ENCODE measurements at regions not wholly inside any gene's neighbourhood (a gene's known extent, or its start where the extent isn't known, plus 50 kb on each side); places are given as distances from the start of the nearest gene placed in this dataset.

- no peak for TF ChIP-seq CTCF (IDR thresholded peaks at IDR 0.05; ENCODE audit: control insufficient read depth, extremely low read depth, insufficient read depth)
- no peak for DNase-seq (ENCODE audit: low read depth)
These were observed 345.2 kb downstream of the ZSWIM6 start for GRCh38 chr5:61677220-61677619.

GRCh38 chr5:61678966-61679365 is 346.9 kb downstream of the ZSWIM6 start:
- no peak for DNase-seq (ENCODE audit: low read depth)

More at GRCh38 chr5:61677220-61677619, 345.2 kb downstream of the ZSWIM6 start:
- H3K4me3 ChIP-seq (ENCODE audit: low read depth, low read length), result no peak overlapping the region

GRCh38 chr5:61679562-61679961 is 347.5 kb downstream of the ZSWIM6 start:
- no peak for TF ChIP-seq CTCF (IDR thresholded peaks at IDR 0.05; ENCODE audit: control insufficient read depth, extremely low read depth, insufficient read depth)
- no peak for DNase-seq (ENCODE audit: low read depth)
- H3K4me3 ChIP-seq (ENCODE audit: low read depth, low read length), result no peak overlapping the region

More at GRCh38 chr5:61678966-61679365, 346.9 kb downstream of the ZSWIM6 start:
- no peak overlapping the region for H3K4me3 ChIP-seq (ENCODE audit: low read depth, low read length)
- TF ChIP-seq CTCF (IDR thresholded peaks at IDR 0.05; ENCODE audit: control insufficient read depth, extremely low read depth, insufficient read depth), result no peak

- no peak for TF ChIP-seq CTCF (IDR thresholded peaks at IDR 0.05; ENCODE audit: control insufficient read depth, extremely low read depth, insufficient read depth)
- no peak for DNase-seq (ENCODE audit: low read depth)
- no peak overlapping the region for H3K4me3 ChIP-seq (ENCODE audit: low read depth, low read length)
These were observed 348.2 kb downstream of the ZSWIM6 start for GRCh38 chr5:61680247-61680646.

- no peak for TF ChIP-seq CTCF (IDR thresholded peaks at IDR 0.05; ENCODE audit: control insufficient read depth, extremely low read depth, insufficient read depth)
- no peak overlapping the region for H3K4me3 ChIP-seq (ENCODE audit: low read depth, low read length)
- no peak for DNase-seq (ENCODE audit: low read depth)
These were observed 351.1 kb downstream of the ZSWIM6 start for GRCh38 chr5:61683148-61683547.

- TF ChIP-seq CTCF (IDR thresholded peaks at IDR 0.05; ENCODE audit: control insufficient read depth, extremely low read depth, insufficient read depth), result no peak
- no peak for DNase-seq (ENCODE audit: low read depth)
- H3K4me3 ChIP-seq (ENCODE audit: low read depth, low read length), result no peak overlapping the region
These were observed 351.9 kb downstream of the ZSWIM6 start for GRCh38 chr5:61683926-61684325.

GRCh38 chr5:61686491-61687257 is 354.6 kb downstream of the ZSWIM6 start:
- no peak for DNase-seq (ENCODE audit: low read depth)
- no peak overlapping the region for H3K4me3 ChIP-seq (ENCODE audit: low read depth, low read length)
- no peak for TF ChIP-seq CTCF (IDR thresholded peaks at IDR 0.05; ENCODE audit: control insufficient read depth, extremely low read depth, insufficient read depth)

All from LNCaP clone FGC (cell line).